ENCODE measurements at regions not wholly inside any gene's neighbourhood (a gene's known extent, or its start where the extent isn't known, plus 50 kb on each side); places are given as distances from the start of the nearest gene placed in this dataset.

- no peak overlapping the region for H3K9ac ChIP-seq
- in situ Hi-C loops (cut with MboI) = no loop called here
- H2AFZ ChIP-seq = peak overlapping the region; percentile 47
- peaks cover 61% of the 10 kb centered on the region for H3K4me1 ChIP-seq (ENCODE audit: insufficient read depth)
- H4K20me1 ChIP-seq (ENCODE audit: insufficient read depth) = no peaks in the 10 kb centered on the region
- no peak overlapping the region for H3K27ac ChIP-seq
- no peaks in the 10 kb centered on the region for H3K9me2 ChIP-seq (ENCODE audit: insufficient read depth)
- WGBS, 2 experiments (ENCODE audit: low coverage in 1 of 2, low lambda C conversion rate in 2 of 2, missing lambda C conversion rate in 2 of 2) = 81 to 91% methylated on average over 2 of the region's 2 CpGs
- peaks cover 36% of the 10 kb centered on the region for H3F3A ChIP-seq (ENCODE audit: insufficient read depth)
- no peaks in the 10 kb centered on the region for H3K79me2 ChIP-seq (ENCODE audit: insufficient read depth)
- no peaks in the 10 kb centered on the region for H3K36me3 ChIP-seq (ENCODE audit: low read depth)
- H3K4me2 ChIP-seq (ENCODE audit: unreplicated experiment) = no peak overlapping the region
- no peak for DNase-seq
- no peaks in the 10 kb centered on the region for H3K9me3 ChIP-seq (ENCODE audit: low read depth)
- H3K4me3 ChIP-seq = no peak overlapping the region
- TF ChIP-seq EZH2 (IDR thresholded peaks at IDR 0.05; ENCODE audit: insufficient read depth, poor library complexity, severe bottlenecking) = no peak
- no peak for TF ChIP-seq EZH2phosphoT487 (IDR thresholded peaks at IDR 0.05; ENCODE audit: insufficient read depth, low read depth)
- no peaks in the 10 kb centered on the region for H3K27me3 ChIP-seq (replicated peaks; ENCODE audit: insufficient read depth)
Measured at GRCh38 chr21:25373126-25374082, 233.9 kb downstream of the MRPL39 start.

GRCh38 chr21:25371841-25372425, 235.3 kb downstream of the MRPL39 start:
- no peak for DNase-seq
- Histone ChIP-seq H3K9ac (no peak overlapping the region), H3K27ac (no peak overlapping the region), H3K4me2 (ENCODE audit: unreplicated experiment) (no peak overlapping the region), H3K9me2 (ENCODE audit: insufficient read depth) (no peaks in the 10 kb centered on the region), H3K4me3 (no peak overlapping the region), H3K27me3 (replicated peaks; ENCODE audit: insufficient read depth) (no peaks in the 10 kb centered on the region), H2AFZ (peak overlapping the region; percentile 16; the same call in 1 of the 2 replicates), H3K9me3 (ENCODE audit: low read depth) (no peaks in the 10 kb centered on the region), H3K79me2 (ENCODE audit: insufficient read depth) (no peaks in the 10 kb centered on the region), H3K36me3 (ENCODE audit: low read depth) (no peaks in the 10 kb centered on the region), H4K20me1 (ENCODE audit: insufficient read depth) (no peaks in the 10 kb centered on the region), H3K4me1 (ENCODE audit: insufficient read depth) (peaks cover 61% of the 10 kb centered on the region), H3F3A (ENCODE audit: insufficient read depth) (peaks cover 40% of the 10 kb centered on the region)
- TF ChIP-seq EZH2phosphoT487 (IDR thresholded peaks at IDR 0.05; ENCODE audit: insufficient read depth, low read depth) = no peak
- no peak for TF ChIP-seq EZH2 (IDR thresholded peaks at IDR 0.05; ENCODE audit: insufficient read depth, poor library complexity, severe bottlenecking)
- in situ Hi-C loops (cut with MboI) = no loop called here
- WGBS, 2 experiments (ENCODE audit: low coverage in 1 of 2, low lambda C conversion rate in 2 of 2, missing lambda C conversion rate in 2 of 2) = 37% methylated on average over 5 of the region's 5 CpGs

DNA sequence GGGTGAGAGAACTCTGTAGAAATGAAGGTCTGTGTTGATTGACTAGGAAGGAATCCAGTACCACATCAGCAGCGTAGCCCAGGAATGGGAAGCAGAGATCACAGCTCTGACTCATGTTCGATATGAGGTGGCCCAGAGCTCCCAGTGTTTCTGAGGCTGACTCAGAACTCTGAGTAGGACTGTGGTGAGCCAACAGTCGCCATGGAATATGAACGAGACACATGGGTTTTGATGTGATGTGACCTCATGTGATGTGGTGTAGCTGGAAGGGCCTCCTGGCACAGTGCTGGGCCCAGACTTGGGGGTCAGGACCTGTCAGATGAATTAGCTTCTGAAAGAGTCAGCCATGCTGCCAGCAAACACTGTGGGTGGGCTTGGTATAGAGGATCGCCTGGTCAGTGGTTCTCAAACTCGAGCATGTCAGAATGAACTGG, 237.0 kb downstream of the MRPL39 start:
- Histone ChIP-seq H3K9me3 (ENCODE audit: low read depth) (no peaks in the 10 kb centered on the region), H4K20me1 (ENCODE audit: insufficient read depth) (no peaks in the 10 kb centered on the region), H3K36me3 (ENCODE audit: low read depth) (no peaks in the 10 kb centered on the region), H3K27me3 (replicated peaks; ENCODE audit: insufficient read depth) (no peaks in the 10 kb centered on the region), H3K4me3 (peak overlapping the region; percentile 43), H3K4me2 (ENCODE audit: unreplicated experiment) (peak overlapping the region; percentile 82), H3K27ac (peak overlapping the region; percentile 89), H3K9ac (peak overlapping the region; percentile 37), H3F3A (ENCODE audit: insufficient read depth) (peaks cover 31% of the 10 kb centered on the region), H2AFZ (peak overlapping the region; percentile 53; the same call in 1 of the 2 replicates), H3K9me2 (ENCODE audit: insufficient read depth) (no peaks in the 10 kb centered on the region; the same call in 1 of the 2 replicates), H3K4me1 (ENCODE audit: insufficient read depth) (peaks cover 61% of the 10 kb centered on the region), H3K79me2 (ENCODE audit: insufficient read depth) (no peaks in the 10 kb centered on the region)
- peak; percentile 99 for DNase-seq
- WGBS, 2 experiments (ENCODE audit: low coverage in 1 of 2, low lambda C conversion rate in 2 of 2, missing lambda C conversion rate in 2 of 2) = 10 to 14% methylated on average over 6 of the region's 6 CpGs
- in situ Hi-C loops (cut with MboI) = no loop called here
- TF ChIP-seq EZH2 (IDR thresholded peaks at IDR 0.05; ENCODE audit: insufficient read depth, poor library complexity, severe bottlenecking) (no peak), EZH2phosphoT487 (IDR thresholded peaks at IDR 0.05; ENCODE audit: insufficient read depth, low read depth) (0 out of 2 replicates have a peak, but pooled peaks have one; percentile 14)

GRCh38 chr21:25369524-25370300, 237.6 kb downstream of the MRPL39 start:
- no peaks in the 10 kb centered on the region for H3K27me3 ChIP-seq (replicated peaks; ENCODE audit: insufficient read depth)
- 13 to 16% methylated on average over 4 of the region's 4 CpGs for WGBS, 2 experiments (ENCODE audit: low coverage in 1 of 2, low lambda C conversion rate in 2 of 2, missing lambda C conversion rate in 2 of 2)
- H3K4me3 ChIP-seq = peak overlapping the region; percentile 43
- DNase-seq = peak; percentile 71
- H3K27ac ChIP-seq = peak overlapping the region; percentile 89
- peak overlapping the region; percentile 32; the same call in 1 of the 2 replicates for H2AFZ ChIP-seq
- no peaks in the 10 kb centered on the region for H3K9me3 ChIP-seq (ENCODE audit: low read depth)
- peaks cover 28% of the 10 kb centered on the region for H3F3A ChIP-seq (ENCODE audit: insufficient read depth)
- H3K4me2 ChIP-seq (ENCODE audit: unreplicated experiment) = peak overlapping the region; percentile 82
- TF ChIP-seq EZH2phosphoT487 (IDR thresholded peaks at IDR 0.05; ENCODE audit: insufficient read depth, low read depth) = 0 out of 2 replicates have a peak, but pooled peaks have one; percentile 52
- no peak for TF ChIP-seq EZH2 (IDR thresholded peaks at IDR 0.05; ENCODE audit: insufficient read depth, poor library complexity, severe bottlenecking)
- H3K4me1 ChIP-seq (ENCODE audit: insufficient read depth) = peaks cover 59% of the 10 kb centered on the region
- H3K9me2 ChIP-seq (ENCODE audit: insufficient read depth) = no peaks in the 10 kb centered on the region; the same call in 1 of the 2 replicates
- in situ Hi-C loops (cut with MboI) = no loop called here
- no peaks in the 10 kb centered on the region for H3K79me2 ChIP-seq (ENCODE audit: insufficient read depth)
- H4K20me1 ChIP-seq (ENCODE audit: insufficient read depth) = no peaks in the 10 kb centered on the region
- H3K9ac ChIP-seq = peak overlapping the region; percentile 37; the same call in 1 of the 2 replicates
- H3K36me3 ChIP-seq (ENCODE audit: low read depth) = no peaks in the 10 kb centered on the region

Measured in GM23248 (cell line).